HL-60 (cell line): ENCODE measurements at regions not wholly inside any gene's neighbourhood (a gene's known extent, or its start where the extent isn't known, plus 50 kb on each side); places are given as distances from the start of the nearest gene placed in this dataset.

ENCODE experiments used
- DNase-seq, 2 experiments: peaks; one replicate each; pipeline ENCODE4 v3.0.0-alpha.2; 2010 to 2020; ENCODE audit warnings: low read depth in 1 of 2, low spot score in 1 of 2
- H3K27ac ChIP-seq: fragments of 250-450 bp; sonication (Bioruptor Pico); replicated peaks from 2 replicates; pipeline ENCODE4 v1.5.1; 2020; ENCODE audit warnings: mild to moderate bottlenecking, moderate library complexity
- H3K27me3 ChIP-seq: fragments of 250-450 bp; sonication (Bioruptor Pico); 2 replicates; pipeline ENCODE4 v1.5.1; 2021; ENCODE audit warnings: mild to moderate bottlenecking, moderate library complexity; ENCODE audit not compliant: insufficient read depth, poor library complexity, severe bottlenecking
- H3K4me3 ChIP-seq: replicated peaks from 2 replicates; pipeline ENCODE4 v1.5.1; 2011; ENCODE audit warnings: mild to moderate bottlenecking, control low read depth, low read length; ENCODE audit not compliant: insufficient read depth
- CTCF ChIP-seq: IDR thresholded peaks from one replicate; pipeline ENCODE4 v1.5.1; 2011; ENCODE audit warnings: low read length, control low read depth, inconsistent platforms; ENCODE audit not compliant: insufficient read depth
- GABPA ChIP-seq: IDR thresholded peaks from 2 replicates; pipeline ENCODE4 v1.6.1; 2012; ENCODE audit warnings: low read depth
- POLR2AphosphoS5 ChIP-seq: IDR thresholded peaks from 2 replicates; pipeline ENCODE4 v1.6.1; 2012; ENCODE audit warnings: low read depth
- SPI1 ChIP-seq: IDR thresholded peaks from 2 replicates; pipeline ENCODE4 v1.6.1; 2012; ENCODE audit warnings: low read depth, mild to moderate bottlenecking, borderline replicate concordance
- TF ChIP-seq, protein P1 (sequence below): IDR thresholded peaks from 2 replicates; pipeline ENCODE4 v1.6.1; 2012; ENCODE audit warnings: low read depth; ENCODE audit not compliant: insufficient replicate concordance

DNA sequence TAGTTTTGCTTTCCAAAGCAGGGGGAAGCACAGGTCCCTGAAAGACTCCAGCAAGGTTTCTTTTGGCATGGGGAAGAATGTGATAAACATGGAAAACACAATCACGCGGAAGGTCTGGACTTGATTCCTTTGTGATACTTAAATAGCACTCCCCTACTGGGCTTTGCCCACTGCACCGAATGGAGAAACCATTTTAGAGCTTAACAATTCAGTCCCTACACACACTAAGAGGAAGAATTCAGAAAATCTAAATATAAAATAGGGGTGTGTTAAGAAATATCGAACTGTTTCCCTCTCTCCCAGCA is 71.4 kb upstream of the NHSL1 start:
- TF ChIP-seq, protein P1, sequence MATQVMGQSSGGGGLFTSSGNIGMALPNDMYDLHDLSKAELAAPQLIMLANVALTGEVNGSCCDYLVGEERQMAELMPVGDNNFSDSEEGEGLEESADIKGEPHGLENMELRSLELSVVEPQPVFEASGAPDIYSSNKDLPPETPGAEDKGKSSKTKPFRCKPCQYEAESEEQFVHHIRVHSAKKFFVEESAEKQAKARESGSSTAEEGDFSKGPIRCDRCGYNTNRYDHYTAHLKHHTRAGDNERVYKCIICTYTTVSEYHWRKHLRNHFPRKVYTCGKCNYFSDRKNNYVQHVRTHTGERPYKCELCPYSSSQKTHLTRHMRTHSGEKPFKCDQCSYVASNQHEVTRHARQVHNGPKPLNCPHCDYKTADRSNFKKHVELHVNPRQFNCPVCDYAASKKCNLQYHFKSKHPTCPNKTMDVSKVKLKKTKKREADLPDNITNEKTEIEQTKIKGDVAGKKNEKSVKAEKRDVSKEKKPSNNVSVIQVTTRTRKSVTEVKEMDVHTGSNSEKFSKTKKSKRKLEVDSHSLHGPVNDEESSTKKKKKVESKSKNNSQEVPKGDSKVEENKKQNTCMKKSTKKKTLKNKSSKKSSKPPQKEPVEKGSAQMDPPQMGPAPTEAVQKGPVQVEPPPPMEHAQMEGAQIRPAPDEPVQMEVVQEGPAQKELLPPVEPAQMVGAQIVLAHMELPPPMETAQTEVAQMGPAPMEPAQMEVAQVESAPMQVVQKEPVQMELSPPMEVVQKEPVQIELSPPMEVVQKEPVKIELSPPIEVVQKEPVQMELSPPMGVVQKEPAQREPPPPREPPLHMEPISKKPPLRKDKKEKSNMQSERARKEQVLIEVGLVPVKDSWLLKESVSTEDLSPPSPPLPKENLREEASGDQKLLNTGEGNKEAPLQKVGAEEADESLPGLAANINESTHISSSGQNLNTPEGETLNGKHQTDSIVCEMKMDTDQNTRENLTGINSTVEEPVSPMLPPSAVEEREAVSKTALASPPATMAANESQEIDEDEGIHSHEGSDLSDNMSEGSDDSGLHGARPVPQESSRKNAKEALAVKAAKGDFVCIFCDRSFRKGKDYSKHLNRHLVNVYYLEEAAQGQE: no peak
- no peak for TF ChIP-seq POLR2AphosphoS5
- no peak for TF ChIP-seq CTCF
- no peak for TF ChIP-seq GABPA
- no peak for TF ChIP-seq SPI1
- DNase-seq: no peak
- Histone ChIP-seq H3K4me3 (no peak overlapping the region), H3K27me3 (peaks cover 14% of the 10 kb centered on the region), H3K27ac (no peak overlapping the region)

DNA sequence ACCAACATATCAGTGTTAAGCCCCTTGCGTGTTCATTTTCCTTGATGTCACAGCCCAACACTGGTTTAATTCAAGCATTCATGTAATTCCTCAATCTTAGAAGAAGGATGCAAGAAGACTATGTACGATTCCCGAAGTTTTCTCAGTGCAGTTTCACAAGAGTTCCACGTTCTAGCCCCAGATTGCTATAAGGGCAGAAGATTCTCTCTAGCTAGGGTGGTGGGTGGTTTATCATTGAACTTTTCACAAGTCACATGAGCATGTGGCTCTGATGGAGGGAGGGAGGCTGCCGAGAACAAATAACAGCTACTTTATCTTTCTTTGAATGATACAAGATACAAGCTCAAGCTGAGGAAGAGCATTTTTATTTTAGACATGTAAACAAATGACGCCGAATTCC is 71.9 kb upstream of the NHSL1 start:
- DNase-seq: no peak
- H3K4me3 ChIP-seq: no peak overlapping the region
- H3K27ac ChIP-seq: no peak overlapping the region
- H3K27me3 ChIP-seq: peaks cover 14% of the 10 kb centered on the region
- no peak for TF ChIP-seq POLR2AphosphoS5
- no peak for TF ChIP-seq GABPA
- TF ChIP-seq SPI1: no peak
- no peak for TF ChIP-seq CTCF
- TF ChIP-seq, protein P1: no peak

DNA sequence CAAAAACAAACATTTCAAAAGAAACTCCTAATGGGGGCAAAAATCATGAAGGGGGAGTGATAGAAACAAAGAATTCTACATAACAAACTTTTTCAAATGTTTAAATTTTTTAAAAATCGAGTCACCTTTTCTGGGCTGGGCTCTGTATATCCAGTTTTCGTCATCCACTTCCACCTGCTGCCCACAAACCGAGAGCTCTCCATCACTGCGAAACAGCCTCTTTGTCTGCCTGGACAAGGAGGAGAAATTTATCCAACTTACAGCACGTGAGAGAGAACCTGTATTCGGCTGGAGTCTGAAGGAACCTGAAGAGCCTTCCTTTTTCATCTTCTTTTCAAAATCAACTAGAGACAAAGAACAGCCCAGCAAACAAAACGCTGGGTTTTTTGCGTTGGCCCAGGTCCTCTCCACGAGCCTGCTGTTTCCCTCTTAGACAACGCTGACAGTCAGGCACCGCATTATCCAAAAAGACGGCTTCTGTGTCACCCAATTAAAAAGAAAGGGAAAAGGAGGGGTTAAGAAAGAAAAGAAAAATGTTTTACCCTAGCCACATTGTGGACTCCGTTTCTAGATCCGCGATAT is 72.4 kb upstream of the NHSL1 start:
- Histone ChIP-seq H3K4me3 (no peak overlapping the region), H3K27ac (no peak overlapping the region), H3K27me3 (peaks cover 11% of the 10 kb centered on the region)
- TF ChIP-seq, protein P1: no peak
- TF ChIP-seq CTCF: no peak
- TF ChIP-seq POLR2AphosphoS5: no peak
- no peak for TF ChIP-seq SPI1
- TF ChIP-seq GABPA: no peak
- no peak for DNase-seq
